AG09309 (cell line): ENCODE measurements at regions not wholly inside any gene's neighbourhood (a gene's known extent, or its start where the extent isn't known, plus 50 kb on each side); places are given as distances from the start of the nearest gene placed in this dataset.
A peak's percentile ranks its signal among the peaks of the same experiment; 100 is the strongest.
"Not testable (repeated sequence)": the region's sequence is repeated elsewhere in the genome, so short reads cannot be mapped to it uniquely, and the experiment has no call there.

Experiments
- DNase-seq: peaks from one replicate; pipeline ENCODE4 v3.0.0-alpha.2; 2010; ENCODE audit warnings: low read depth
- H3K4me3 ChIP-seq: 2 replicates; pipeline ENCODE4 v1.5.1; 2011; ENCODE audit warnings: mild to moderate bottlenecking, low read depth, low read length, moderate library complexity; ENCODE audit not compliant: control insufficient read depth
- CTCF ChIP-seq: IDR thresholded peaks from 2 replicates; pipeline ENCODE4 v1.5.1; 2011; ENCODE audit warnings: mild to moderate bottlenecking, low read depth, low read length, inconsistent platforms; ENCODE audit not compliant: insufficient read depth, control insufficient read depth; ENCODE audit errors: missing control alignments

DNA sequence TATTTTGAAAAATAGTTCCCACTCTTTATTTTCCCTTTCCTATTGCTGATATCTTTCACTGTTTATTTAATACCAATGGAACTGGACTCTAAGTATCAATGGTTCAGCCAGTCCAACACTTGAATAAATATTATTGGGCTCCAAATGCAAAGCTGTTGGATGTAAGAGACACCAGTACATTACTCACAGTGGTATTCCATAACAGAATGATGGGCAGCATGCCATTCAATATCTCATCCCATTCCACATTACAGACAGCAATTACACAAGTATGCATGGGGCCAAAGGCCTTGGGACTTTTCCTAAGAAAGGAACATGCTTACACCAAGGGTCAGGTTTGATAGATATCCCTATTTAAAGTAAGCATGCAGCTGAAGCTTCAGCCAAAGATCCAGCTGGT is 231.9 kb downstream of the RND3 start:
- no peak for TF ChIP-seq CTCF
- no peak for DNase-seq
- H3K4me3 ChIP-seq, result no peak overlapping the region

GRCh38 chr2:150249735-150250134 is 237.7 kb downstream of the RND3 start:
- H3K4me3 ChIP-seq, DNase-seq: not testable (repeated sequence)

DNA sequence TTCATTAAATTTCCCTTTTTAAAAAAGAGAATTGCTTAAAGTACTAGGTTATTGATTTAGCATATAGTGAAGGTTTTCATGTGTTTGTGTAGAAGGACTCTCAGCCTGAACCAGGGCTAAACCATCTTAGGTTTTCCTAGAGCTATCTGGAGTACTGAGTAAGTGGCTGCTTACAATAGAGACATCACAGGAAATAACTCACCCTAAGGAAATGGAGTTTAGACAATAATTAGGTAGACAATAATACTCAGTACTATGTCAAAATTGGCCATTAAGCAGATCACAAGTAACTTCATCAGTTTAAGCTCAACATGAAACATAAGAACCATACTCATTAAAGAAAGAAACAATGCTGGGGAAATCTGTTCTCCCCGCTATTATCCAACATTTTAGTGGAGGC is 240.0 kb downstream of the RND3 start:
- DNase-seq, result no peak
- no peak for TF ChIP-seq CTCF
- H3K4me3 ChIP-seq, result no peak overlapping the region

- TF ChIP-seq CTCF, result no peak
- peak overlapping the region; percentile 13 for H3K4me3 ChIP-seq
- DNase-seq, result peak; percentile 88
These were observed 252.6 kb downstream of the RND3 start for GRCh38 chr2:150234787-150235446.

- no peak overlapping the region for H3K4me3 ChIP-seq
- no peak for DNase-seq
- TF ChIP-seq CTCF, result no peak
These were observed 254.6 kb downstream of the RND3 start for GRCh38 chr2:150232871-150233270.

DNA sequence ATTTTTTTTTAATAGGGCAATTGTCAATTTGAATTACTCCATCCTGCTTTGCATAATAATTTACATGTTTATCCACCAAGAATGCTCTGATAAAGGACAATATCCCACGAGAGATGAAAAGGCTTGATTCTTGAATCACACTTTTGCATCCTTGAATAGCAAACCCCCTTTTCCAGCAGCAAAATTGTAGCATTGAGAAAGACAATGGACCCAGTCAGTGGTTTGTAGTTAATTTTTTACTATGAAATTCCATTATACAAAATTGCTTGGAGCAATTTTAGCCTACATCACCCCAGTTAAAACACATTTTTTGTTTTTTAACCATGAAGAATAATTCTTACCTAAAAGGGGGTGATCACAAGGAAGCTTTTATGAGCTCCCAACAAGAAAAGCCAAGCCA is 255.1 kb downstream of the RND3 start:
- TF ChIP-seq CTCF, result no peak
- no peak overlapping the region for H3K4me3 ChIP-seq
- no peak for DNase-seq

DNA sequence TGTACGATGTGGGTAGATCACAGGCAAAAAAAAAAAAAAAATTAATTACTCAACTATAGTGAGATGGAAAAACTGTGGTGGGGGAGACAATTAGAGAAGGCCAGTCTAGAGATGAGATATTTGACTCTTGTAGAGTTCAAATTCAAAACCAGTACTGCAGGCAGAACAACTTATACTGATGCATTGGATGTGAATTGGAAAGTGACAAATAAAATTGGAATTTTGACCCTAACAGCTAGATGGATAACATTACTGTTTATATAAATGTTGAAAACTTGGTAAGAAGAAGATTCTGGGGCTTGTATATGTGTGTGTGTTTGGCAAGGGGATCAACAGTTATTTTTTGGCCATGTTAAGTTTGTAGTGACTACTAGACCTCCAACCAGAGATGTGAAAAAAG is 256.9 kb downstream of the RND3 start:
- no peak for DNase-seq
- no peak for TF ChIP-seq CTCF
- no peak overlapping the region for H3K4me3 ChIP-seq
